HG03571 (cell line): ENCODE measurements at regions not wholly inside any gene's neighbourhood (a gene's known extent, or its start where the extent isn't known, plus 50 kb on each side); places are given as distances from the start of the nearest gene placed in this dataset.

ENCODE experiments used
- ATAC-seq: cut with Tn5 transposase; IDR thresholded peaks from one replicate; pipeline ENCODE4 v1.9.1; 2021; ENCODE audit not compliant: unreplicated experiment

GRCh38 chr13:79267560-79267959 is 138.5 kb downstream of the RBM26 start:
- ATAC-seq = no peak

- peak; percentile 58 for ATAC-seq
These were observed 147.6 kb downstream of the RBM26 start for GRCh38 chr13:79258489-79258888.

DNA sequence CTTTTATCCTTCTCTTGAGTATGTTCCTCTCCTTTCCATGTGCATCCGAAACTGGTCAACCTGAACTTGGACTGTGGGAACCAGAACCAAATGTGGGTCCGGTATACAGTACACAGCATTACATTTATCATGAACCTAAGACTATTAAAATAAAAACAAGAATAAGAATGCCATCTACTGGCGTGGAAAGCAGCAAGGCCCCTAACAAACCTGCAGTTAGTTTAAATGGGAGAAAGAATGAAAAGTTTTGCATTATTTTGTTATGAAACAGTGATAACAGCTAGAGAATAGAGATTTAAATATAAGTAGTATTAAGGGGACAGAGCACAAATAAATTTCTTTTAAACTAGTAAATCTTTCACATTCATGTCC is 159.5 kb downstream of the RBM26 start:
- ATAC-seq = peak; percentile 39

GRCh38 chr13:79245937-79246577 is 160.0 kb downstream of the RBM26 start:
- peak; percentile 71 for ATAC-seq

DNA sequence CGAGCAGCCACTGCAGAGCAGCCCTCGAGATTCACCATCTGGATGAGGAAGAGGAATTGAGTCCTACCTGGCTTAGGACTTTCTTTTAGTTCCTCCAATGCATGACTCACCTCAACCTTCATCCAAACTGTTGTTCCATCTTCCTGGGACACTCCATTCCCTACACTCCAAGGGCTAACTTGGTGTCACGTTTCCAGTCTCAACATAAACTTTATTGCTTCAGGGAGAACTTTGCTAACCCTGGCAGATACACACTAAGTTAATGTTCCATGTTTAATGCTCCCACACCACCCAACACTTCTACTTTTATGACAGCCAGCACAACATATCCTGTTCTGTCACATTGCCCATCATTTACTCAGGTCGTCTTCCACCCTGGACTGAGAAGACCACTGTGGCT is 164.4 kb downstream of the RBM26 start:
- no peak for ATAC-seq

- no peak for ATAC-seq
These were observed 168.1 kb downstream of the RBM26 start for GRCh38 chr13:79237981-79238380.

GRCh38 chr13:79231887-79232286 is 174.2 kb downstream of the RBM26 start:
- ATAC-seq = no peak

GRCh38 chr13:79229761-79230160 is 176.3 kb downstream of the RBM26 start:
- no peak for ATAC-seq

GRCh38 chr13:79228972-79229371 is 177.1 kb downstream of the RBM26 start:
- ATAC-seq = no peak

DNA sequence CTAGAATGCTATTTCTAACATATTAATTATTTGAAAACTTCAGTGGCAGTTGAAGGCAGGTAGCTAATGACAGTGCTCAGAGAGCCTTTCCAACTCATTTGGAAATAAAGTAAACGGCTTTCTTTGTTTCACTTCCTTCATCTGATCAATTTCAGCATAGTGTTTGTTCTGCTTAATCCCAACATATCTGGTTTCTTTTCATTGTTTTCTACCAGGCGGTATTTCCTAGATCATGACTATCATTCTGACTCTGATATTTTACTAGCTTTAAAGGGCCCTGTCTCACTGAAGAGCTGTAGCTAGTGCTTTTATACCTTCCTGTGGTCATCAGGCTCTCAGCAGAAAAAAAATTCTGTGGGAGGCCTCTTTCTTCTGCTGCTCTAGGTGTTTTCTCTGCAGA is 178.6 kb downstream of the RBM26 start:
- peak; percentile 88 for ATAC-seq

GRCh38 chr13:79226938-79227337 is 179.1 kb downstream of the RBM26 start:
- peak; percentile 3 for ATAC-seq

DNA sequence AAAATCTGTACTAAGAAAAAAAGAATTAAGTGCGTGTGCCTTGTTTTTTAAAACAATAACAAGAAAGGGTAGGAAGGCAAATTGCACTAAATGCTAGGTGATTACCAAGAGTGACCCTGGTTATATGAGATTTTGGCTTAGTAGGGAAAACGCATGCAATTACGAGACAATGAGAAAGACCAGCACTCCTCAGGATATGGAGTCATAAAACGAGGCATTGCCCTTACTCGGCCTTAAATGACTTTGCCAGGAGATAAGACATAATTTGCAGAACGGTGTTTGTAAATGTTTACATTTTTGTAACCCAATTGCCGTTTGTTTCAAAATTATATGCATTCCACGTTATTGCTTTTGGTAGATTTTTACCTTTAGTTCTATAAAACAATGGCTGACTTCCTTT is 179.8 kb downstream of the RBM26 start:
- ATAC-seq = no peak

- no peak for ATAC-seq
These were observed 180.4 kb downstream of the RBM26 start for GRCh38 chr13:79225487-79226232.

- ATAC-seq = no peak
These were observed 183.4 kb downstream of the RBM26 start for GRCh38 chr13:79222427-79223205.

DNA sequence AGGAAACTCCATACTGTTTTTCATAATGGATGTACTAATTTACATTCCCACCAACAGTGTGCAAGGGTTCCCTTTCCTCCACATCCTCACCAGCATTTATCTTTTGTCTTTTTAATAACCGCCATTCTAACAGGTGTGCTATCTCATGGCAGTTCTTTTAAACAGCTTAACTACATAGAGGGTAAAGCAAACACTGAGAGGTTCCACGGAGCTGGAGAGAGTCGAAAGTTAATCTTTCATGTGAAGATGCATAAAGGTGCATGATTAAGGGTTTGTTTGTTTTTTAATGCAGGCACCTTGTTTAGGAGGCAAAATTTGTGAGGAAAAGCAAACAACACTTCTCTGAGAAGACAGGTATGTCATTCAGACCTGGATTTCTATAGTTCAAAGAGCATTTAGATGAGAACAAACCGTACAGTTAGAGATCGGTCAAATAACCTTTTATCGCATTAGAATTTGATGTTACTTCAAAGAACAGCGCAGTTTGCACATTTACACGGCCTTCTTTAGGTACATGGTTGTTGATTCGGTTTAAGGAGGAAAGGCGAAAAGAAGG is 193.9 kb downstream of the RBM26 start:
- no peak for ATAC-seq

DNA sequence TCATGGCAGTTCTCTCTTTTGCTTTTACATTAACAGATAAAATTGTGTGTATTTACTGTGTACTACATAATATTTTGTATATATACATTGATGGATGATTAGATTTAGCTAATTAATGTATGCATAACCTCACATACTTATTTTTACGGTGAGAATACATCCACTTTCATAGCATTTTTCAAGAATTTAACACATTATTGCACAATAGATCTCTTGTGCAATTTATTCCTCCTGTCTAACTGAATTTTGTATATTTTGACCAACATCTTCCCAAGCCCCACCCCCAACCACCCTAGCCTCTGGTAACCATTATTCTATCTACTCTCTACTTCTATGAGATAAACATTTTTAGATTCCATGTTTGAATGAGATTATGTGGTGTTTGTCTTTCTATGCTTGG is 194.7 kb downstream of the RBM26 start:
- ATAC-seq = no peak

DNA sequence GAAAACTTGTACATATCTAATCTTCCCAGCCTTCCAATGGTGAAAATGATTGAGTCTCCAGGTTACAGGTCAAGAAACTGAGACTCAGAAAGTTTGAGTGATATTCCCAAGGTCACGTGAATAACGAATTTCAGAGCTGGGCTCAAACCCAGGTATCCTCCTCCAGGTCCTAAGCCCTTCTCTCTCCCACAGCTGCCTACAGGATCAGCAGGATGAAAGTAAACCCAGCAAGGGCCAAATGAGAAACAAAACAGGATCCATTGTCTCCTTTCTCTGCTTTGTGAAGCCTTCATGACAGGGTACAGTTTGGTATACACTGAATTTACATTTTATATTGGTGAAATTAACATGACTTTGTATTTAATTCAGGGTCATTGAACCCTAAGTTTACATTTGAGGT is 208.1 kb downstream of the RBM26 start:
- ATAC-seq = no peak

DNA sequence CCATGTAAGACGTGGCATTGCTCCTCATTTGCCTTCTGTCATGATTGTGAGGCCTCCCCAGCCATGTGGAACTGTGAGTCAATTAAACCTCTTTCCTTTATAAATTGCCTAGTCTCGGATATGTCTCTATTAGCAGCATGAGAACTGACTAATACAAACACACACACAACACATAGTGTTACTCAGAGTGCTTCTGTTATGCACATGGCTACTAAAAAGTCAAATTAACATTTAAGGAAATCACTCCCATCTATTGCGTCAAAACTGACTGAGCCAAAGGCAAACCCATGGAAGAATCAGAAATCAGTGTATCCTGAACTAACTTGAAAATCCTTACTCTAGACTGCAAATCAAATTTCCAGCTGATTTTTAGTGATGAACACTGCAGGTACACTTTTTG is 209.2 kb downstream of the RBM26 start:
- no peak for ATAC-seq

DNA sequence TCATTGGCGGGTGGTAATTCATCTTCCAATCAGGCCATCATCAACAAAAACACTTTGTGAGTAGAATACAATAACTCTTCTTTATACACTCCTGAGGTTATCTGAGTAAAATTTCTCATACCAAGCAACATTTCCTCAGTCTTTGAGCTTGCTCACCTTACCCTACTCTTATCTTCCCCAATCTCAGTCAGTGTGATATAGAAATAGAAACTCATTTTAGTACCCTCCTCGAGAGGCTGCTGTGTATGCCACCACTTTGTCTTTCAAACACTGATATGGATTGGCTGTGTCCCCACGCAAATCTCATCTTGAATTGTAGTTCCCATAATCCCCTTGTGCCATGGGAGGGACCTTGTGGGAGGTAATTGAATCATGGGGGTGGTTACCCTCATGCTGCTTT is 209.7 kb downstream of the RBM26 start:
- ATAC-seq = no peak

DNA sequence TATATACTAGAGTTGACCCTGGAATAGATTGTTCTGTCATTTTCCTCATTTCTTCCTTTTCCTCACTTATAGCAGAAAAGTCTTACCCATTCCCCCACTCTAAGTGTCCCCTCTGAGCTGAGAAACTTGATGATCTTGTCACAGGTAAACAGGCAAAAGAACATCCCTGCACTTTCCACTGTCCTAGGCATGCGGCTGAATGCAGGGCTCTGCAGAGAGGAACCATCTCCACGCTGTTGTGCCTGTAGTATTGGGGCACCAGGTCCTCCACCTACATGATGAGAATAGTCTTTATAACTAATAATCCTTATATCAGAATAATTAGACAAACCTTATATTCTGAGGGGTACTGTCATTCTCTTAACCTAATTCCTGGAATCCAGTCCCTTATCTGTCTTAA is 211.3 kb downstream of the RBM26 start:
- peak; percentile 35 for ATAC-seq

- peak; percentile 92 for ATAC-seq
These were observed 211.8 kb downstream of the RBM26 start for GRCh38 chr13:79194272-79194671.

- ATAC-seq = no peak
These were observed 214.6 kb downstream of the RBM26 start for GRCh38 chr13:79191501-79191900.
